NCI-H1417 treated with DMSO at 0.1 percent for 48 hours (cell line): ENCODE measurements at regions not wholly inside any gene's neighbourhood (a gene's known extent, or its start where the extent isn't known, plus 50 kb on each side); places are given as distances from the start of the nearest gene placed in this dataset.
"Not testable (repeated sequence)": the region's sequence is repeated elsewhere in the genome, so short reads cannot be mapped to it uniquely, and the experiment has no call there.

Experiments
- DNase-seq: peaks from one replicate; lab custom pipeline; 2025; lab: John Stamatoyannopoulos, UW

- DNase-seq = no peak
Measured at GRCh38 chr7:65744406-65744805, 128.5 kb upstream of the VKORC1L1 start.

DNA sequence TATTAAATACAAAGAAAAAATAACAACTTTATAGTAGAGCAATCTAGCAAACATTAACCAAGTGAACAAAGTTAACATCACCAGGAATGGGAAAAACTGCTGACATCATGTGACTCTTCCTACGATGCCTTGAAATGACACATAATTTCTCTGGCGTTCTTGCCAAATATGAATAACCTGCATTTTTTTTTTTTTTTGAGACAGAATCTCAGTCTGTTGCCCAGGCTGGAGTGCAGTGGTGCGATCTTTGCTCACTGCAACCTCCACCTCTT is 126.5 kb upstream of the VKORC1L1 start:
- DNase-seq = no peak

- no peak for DNase-seq
Measured at GRCh38 chr7:65749039-65749438, 123.8 kb upstream of the VKORC1L1 start.

- DNase-seq = no peak
Measured at GRCh38 chr7:65749518-65749917, 123.4 kb upstream of the VKORC1L1 start.

GRCh38 chr7:65750511-65751344 is 122.1 kb upstream of the VKORC1L1 start:
- DNase-seq = peak; percentile 78

GRCh38 chr7:65754070-65754469 is 118.8 kb upstream of the VKORC1L1 start:
- DNase-seq = not testable (repeated sequence)

DNA sequence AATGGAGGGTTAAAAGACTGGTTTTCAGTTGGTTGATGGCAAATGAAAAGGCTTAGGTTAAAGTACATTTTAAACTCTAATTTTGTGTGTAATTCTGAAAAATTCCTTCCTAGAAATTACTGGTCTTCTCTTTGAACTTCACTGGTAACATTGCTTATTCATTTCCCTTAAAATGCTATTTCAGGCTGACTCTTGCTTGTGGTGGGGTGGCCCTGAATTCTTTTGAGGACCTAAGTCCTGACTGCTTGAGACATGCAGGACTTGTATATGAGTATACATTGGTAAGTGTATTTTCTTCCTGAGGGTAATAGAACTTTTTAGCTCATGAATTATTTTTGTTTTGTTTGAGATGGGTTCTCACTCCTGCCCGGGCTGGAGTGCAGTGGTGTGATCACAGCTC is 113.9 kb upstream of the VKORC1L1 start:
- not testable (repeated sequence) for DNase-seq

DNA sequence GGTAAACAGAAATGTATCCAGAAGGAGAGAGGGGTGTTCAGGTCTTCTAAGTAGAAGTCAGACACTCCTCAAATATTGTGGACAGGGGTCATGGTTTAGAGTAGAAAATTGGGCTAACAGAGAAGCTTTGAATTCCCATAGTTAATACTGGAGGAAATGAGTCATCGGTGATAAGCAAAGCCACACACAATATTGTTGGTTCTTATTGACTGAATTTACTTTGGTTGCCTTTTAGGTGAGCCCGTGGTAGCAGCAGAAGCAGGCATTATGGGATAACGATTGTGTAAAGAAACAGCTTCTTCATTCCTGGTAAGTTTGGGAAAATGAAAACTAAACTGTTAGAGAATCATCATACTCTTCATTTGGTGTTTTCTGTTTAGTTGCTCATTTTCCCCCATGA is 110.2 kb upstream of the VKORC1L1 start:
- DNase-seq = not testable (repeated sequence)

- not testable (repeated sequence) for DNase-seq
Measured at GRCh38 chr7:65763114-65763513, 109.8 kb upstream of the VKORC1L1 start.

DNA sequence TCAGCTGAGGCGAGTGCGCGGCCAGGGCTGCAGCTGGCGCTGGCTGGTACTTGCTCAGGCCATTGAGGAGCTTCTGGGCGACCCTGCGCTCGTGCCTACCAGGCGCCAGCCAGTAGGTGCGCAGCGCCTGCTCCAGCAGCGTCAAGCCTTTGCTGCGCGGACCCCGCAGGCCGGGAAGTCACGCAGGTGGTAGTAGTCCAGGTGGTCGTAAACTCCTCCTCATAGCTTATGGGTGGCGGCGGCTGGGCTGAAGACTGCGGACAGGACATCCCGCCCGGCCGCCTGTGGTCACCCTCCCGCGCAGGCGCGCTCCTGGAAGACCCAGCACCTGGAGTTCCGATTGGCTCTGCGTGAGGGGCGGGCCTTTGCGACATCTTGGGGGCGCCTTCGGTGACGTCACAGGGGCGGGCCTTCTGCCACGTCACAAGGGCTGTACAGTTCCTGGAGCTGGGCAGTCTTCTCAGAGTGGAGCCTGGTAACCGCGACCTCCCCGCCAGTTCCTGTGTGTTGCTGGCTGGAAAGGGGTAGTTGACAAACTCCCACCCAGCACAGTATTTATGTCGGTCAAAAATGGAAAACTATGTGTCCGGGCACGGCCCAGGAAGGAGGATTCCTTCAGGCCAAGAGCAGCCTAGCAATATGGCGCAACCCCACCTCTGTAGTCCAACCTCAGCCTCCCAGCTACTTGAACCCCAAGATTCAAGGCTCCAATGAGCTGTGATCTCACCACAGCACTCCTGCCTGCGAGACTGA is 102.2 kb upstream of the VKORC1L1 start:
- peak; percentile 21 for DNase-seq

GRCh38 chr7:65771226-65771569 is 101.7 kb upstream of the VKORC1L1 start:
- DNase-seq = not testable (repeated sequence)

GRCh38 chr7:65776677-65777076 is 96.2 kb upstream of the VKORC1L1 start:
- DNase-seq = not testable (repeated sequence)

DNA sequence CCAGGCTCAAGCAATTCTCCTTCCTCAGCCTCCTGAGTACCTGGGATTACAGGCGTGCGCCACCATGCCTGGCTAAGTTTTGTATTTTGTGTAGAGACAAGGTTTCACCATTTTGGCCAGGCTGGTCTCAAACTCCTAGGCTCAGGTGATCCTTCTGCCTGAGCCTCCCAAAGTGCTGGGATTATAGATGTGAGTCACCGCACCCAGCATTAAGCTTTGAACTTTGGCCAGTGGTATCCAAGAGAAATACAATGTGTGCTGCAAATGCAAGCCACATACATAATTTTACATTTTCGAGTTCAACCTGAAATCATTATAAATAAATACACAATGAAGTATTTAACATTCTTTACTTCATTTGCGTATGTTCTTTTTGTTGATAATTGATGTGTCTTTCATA is 82.9 kb upstream of the VKORC1L1 start:
- DNase-seq = not testable (repeated sequence)

- not testable (repeated sequence) for DNase-seq
Measured at GRCh38 chr7:65791788-65792187, 81.1 kb upstream of the VKORC1L1 start.

DNA sequence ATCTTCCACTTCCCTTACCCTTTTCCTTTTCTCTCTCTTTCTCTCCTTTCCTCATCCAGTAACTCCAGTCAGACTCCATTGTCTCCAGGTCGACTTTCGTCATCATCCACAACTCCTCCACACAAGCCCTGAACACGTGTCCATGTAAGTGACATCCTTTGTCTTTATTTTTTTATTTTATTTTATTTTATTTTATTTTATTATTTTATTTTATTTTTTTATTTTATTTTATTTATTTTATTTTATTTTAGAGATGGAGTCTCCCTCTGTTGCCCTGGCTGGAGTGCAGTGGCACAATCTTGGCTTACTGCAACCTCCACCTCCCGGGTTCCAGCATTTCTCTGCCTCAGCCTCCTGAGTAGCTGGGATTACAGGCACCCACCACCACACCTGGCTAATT is 80.1 kb upstream of the VKORC1L1 start:
- not testable (repeated sequence) for DNase-seq

DNA sequence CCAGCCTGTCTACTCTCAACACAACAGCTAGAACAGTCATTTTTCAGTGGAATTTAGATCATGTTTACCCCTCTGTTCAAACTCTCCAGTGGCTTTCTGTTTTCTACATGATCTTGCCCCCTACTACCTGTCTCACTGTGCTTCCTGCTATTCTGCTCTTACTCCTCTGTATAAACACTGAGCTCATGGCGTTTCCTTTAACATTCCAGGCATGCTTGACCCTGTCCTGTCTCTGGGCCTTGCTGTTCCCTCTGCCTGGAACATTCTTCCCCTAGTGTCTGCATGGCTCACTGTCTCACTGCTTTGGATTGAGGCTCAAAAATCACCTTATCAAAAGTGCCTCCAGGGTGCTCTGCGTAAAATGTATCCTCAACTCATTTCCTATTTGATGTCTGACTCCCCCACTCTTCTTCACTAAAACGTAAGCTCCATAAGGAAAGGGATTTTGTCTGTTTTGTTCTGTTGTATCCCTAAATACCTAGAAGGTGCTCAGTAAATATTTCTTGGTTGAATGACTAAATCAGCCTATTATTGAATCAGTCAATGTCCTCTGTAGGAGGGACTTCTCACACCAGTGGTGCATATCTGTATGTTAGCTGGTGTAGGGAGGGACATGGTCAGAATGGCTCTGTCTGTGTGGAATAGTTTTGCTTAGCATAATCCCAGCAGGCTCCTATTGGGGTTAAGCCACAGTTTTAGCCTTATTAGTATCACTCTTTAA is 78.0 kb upstream of the VKORC1L1 start:
- not testable (repeated sequence) for DNase-seq

DNA sequence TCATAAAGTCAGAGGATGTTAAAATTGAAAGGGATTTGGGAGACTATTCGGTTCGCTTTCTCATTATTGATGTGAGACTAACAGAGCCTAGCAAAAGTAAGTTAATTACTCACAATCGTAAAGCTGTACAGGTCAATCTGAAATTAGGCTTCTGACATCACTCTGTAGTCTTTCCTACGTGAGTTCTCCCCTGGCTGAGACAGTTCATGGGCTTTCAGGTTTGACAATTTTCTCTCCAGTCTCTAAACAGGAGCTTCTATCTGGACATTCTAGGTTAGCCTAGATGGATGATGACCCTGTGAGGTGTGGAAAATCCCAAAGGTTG is 77.5 kb upstream of the VKORC1L1 start:
- DNase-seq = not testable (repeated sequence)

GRCh38 chr7:65796205-65796604 is 76.7 kb upstream of the VKORC1L1 start:
- no peak for DNase-seq

- not testable (repeated sequence) for DNase-seq
Measured at GRCh38 chr7:65797086-65797485, 75.8 kb upstream of the VKORC1L1 start.

DNA sequence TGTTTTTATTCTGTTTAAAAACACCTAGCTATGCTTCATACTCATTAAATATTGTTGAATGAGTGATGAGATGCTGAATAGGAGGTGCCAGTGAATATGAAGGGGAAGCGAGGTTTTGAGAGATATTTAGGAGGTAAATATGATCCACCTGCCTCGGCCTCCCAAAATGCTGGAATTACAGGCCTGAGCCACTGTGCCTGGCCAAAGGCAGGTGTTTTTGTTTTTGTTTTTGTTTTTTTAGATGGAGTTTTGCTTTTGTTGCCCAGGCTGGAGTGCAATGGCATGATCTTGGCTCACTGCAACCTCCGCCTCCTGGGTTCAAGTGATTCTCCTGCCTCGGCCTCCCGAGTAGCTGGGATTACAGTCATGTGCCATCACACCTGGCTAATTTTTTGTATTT is 75.3 kb upstream of the VKORC1L1 start:
- DNase-seq = not testable (repeated sequence)

GRCh38 chr7:65798111-65799075 is 74.5 kb upstream of the VKORC1L1 start:
- no peak for DNase-seq

GRCh38 chr7:65800191-65800590 is 72.7 kb upstream of the VKORC1L1 start:
- not testable (repeated sequence) for DNase-seq
